ENCODE measurements at regions not wholly inside any gene's neighbourhood (a gene's known extent, or its start where the extent isn't known, plus 50 kb on each side); places are given as distances from the start of the nearest gene placed in this dataset.
"Not testable (repeated sequence)": the region's sequence is repeated elsewhere in the genome, so short reads cannot be mapped to it uniquely, and the experiment has no call there.

DNA sequence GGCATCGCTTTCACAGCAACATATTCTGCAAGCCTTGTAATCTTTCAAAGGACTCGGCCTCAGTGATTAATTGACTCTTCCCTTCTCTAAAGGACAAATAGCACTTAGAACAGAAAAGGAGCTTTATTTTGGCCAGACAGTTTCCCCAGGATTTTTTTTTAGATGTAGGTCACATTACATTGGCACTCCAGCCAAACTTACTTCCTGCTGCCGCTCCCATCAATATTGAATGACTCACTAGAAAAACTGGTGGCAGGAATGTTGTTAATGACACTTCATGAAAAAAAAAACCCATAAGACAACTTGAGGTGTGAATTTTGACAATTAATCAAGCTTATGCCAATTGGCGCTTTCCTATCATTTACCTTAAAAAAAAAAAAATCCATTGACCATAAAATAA, 432.6 kb downstream of the TOX3 start:
- TF ChIP-seq ZFX (IDR thresholded peaks at IDR 0.05; ENCODE audit: borderline replicate concordance) = no peak
- TF ChIP-seq, protein P1, sequence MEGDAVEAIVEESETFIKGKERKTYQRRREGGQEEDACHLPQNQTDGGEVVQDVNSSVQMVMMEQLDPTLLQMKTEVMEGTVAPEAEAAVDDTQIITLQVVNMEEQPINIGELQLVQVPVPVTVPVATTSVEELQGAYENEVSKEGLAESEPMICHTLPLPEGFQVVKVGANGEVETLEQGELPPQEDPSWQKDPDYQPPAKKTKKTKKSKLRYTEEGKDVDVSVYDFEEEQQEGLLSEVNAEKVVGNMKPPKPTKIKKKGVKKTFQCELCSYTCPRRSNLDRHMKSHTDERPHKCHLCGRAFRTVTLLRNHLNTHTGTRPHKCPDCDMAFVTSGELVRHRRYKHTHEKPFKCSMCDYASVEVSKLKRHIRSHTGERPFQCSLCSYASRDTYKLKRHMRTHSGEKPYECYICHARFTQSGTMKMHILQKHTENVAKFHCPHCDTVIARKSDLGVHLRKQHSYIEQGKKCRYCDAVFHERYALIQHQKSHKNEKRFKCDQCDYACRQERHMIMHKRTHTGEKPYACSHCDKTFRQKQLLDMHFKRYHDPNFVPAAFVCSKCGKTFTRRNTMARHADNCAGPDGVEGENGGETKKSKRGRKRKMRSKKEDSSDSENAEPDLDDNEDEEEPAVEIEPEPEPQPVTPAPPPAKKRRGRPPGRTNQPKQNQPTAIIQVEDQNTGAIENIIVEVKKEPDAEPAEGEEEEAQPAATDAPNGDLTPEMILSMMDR (IDR thresholded peaks at IDR 0.05) = no peak

DNA sequence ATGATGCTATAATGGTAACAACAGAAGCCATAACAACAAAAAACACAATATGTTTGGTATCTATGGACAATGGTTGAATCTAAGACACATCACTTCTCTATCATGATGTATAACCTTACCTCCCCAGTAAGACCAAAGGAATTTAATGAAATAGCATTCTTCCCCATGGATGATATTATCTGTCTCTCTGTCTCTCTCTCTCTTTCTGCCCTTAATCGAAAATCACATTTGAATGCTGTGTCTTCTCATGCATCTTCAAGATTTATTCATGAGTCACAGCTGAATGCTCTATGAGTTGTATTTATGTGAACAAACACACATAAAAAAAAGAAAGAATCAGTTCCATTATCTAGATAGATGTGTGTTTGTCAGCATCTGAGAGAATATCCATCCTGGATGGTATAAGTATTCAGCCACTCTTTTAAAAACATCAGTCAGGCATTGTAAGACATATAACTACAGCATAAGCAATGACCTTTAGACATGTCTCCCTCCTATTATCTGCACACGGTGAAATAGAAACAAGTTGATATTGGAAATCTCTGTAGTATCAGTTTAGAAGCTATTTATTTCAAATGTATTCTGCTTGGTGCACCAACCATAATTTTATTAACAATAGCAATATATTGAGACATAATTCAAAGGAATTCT, 433.3 kb downstream of the TOX3 start:
- no peak overlapping the region for H3K27ac ChIP-seq
- TF ChIP-seq ZFX (IDR thresholded peaks at IDR 0.05; ENCODE audit: borderline replicate concordance) = no peak
- TF ChIP-seq, protein P1 (IDR thresholded peaks at IDR 0.05) = no peak

More for the DNA sequence above, 432.6 kb downstream of the TOX3 start:
- H3K27ac ChIP-seq = no peak overlapping the region

DNA sequence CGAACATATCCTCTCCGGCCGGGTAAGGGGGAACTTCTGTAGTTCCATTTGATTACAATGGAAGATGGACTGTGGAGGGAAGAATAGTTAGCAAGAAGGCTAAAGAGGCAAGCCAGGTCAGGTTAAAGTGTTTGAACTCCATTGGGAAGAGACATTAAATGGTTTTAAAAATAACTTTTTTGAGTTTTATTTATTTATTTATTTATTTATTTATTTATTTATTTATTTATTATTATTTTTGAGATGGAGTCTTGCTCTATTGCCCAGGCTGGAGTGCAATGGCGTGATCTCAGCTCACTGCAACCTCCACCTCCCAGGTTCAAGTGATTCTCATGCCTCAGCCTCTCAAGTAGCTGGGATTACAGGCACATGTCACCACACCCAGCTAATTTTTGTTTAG, 441.9 kb downstream of the TOX3 start:
- H3K27ac ChIP-seq = not testable (repeated sequence)

DNA sequence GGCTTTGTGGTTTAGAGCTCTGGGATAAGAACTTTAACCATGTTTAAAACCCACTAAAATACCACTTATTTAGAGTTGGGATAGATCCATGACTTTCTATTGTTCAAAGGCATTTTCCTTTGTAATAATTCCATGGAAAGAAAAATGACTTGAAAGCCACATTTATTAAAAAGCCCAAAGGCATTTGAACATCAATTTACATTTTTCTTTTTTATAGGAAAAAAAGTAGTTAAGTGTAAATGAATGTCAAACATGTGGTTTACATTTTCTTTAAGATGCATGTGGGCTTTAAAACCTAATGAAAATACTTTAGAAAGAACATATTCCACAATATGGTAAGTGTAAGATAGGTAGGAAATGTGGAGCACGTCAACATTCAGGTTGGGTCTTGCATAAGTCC, 443.2 kb downstream of the TOX3 start:
- no peak overlapping the region for H3K27ac ChIP-seq
- TF ChIP-seq ZFX (IDR thresholded peaks at IDR 0.05; ENCODE audit: borderline replicate concordance) = no peak
- TF ChIP-seq, protein P1 (IDR thresholded peaks at IDR 0.05) = no peak

DNA sequence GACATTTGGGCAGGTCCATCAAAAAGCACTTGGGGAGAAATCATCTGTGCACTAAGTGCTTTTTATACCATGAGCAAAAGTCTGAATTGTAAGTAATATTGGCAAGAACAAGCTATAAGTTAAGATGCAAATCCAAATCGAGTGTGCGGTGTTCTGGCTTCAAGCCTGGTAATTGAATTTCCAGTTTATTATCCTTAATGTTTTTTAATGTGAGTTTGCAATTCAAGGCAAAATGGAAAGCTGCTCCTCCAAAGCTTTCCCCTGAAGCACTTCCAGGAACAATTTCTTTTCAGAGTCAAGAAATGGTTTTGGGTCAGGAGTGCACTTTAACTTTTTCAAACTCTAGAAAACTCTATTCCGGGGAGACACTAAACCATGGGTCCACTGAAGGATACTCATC, 445.7 kb downstream of the TOX3 start:
- TF ChIP-seq, protein P1 (IDR thresholded peaks at IDR 0.05) = no peak
- no peak overlapping the region for H3K27ac ChIP-seq

DNA sequence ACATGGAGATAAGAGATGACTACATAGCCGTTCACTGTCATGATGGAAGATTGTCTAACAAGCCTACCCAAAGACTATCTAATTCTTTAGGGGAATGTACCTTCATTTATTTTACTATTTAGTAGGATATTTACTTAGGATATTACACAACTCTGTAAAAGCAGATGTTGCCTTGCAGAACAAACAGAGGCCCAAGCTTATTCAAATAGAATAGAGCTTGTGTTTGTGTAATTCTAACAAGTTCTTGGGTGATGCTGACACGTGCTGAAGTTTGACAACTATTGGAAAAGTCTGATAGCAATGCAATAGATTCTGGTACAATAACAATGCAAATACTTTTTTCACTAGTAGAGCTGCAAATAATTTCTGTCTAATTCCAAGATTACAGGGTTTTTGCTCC, 447.6 kb downstream of the TOX3 start:
- TF ChIP-seq, protein P1 (IDR thresholded peaks at IDR 0.05) = no peak
- no peak for TF ChIP-seq ZFX (IDR thresholded peaks at IDR 0.05; ENCODE audit: borderline replicate concordance)
- H3K27ac ChIP-seq = no peak overlapping the region

DNA sequence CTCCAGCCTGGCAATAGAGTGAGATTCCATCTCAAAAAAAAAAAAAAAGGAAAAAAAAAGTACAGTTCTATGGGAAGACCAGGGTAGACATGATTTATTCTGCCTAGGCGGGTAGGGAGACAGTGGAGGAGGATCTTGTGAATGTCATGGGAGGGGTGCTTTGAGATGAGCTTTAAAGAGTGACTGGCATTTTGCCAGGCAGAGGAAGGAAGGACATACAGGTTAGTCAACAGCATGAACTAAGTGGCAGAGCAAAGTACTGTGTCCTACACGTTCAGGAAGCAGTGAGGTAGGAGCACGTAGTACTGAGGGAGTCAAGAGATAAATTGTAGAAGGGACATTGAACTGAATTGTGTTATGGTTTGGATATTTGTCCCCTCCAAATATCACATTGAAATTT, 451.5 kb downstream of the TOX3 start:
- TF ChIP-seq ZFX (IDR thresholded peaks at IDR 0.05; ENCODE audit: borderline replicate concordance) = no peak
- TF ChIP-seq, protein P1 (IDR thresholded peaks at IDR 0.05) = no peak
- no peak overlapping the region for H3K27ac ChIP-seq

DNA sequence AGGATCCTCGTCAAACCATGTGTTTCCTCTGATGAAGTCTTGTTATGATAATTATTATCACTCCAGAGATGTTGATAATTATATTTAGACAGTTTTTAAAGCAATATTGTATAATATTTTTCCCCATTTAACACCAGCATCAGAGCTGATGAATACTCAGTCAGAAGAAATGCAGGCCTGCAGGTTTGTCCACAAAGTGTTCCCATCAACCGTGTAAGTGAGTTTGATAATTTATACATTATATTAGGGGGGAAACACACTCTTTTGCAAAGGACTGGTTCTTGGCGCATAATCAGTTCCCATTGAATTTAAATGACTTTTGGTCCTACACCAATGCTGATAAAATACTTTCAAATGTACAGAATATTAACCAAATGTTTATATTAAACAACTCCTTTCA, 454.8 kb downstream of the TOX3 start:
- H3K27ac ChIP-seq = no peak overlapping the region
- no peak for TF ChIP-seq ZFX (IDR thresholded peaks at IDR 0.05; ENCODE audit: borderline replicate concordance)
- TF ChIP-seq, protein P1 (IDR thresholded peaks at IDR 0.05) = no peak
